SK-N-SH (cell line): ENCODE measurements at regions not wholly inside any gene's neighbourhood (a gene's known extent, or its start where the extent isn't known, plus 50 kb on each side); places are given as distances from the start of the nearest gene placed in this dataset.

ENCODE experiments used
- CTCF ChIA-PET: fragments of 300-600, 350-600 bp; formaldehyde crosslinking; extraction: SDS; loops from one replicate; lab custom pipeline; 2021; lab: Yijun Ruan, JAX
- POLR2A ChIA-PET: fragments of 350-600 bp; sonication (Branson Sonifier 250); formaldehyde crosslinking; extraction: SDS; loops from one replicate; lab custom pipeline; 2020; ENCODE audit warnings: antibody characterized with exemption, inconsistent platforms; lab: Yijun Ruan, JAX
- DNase-seq: peaks from one replicate; pipeline ENCODE4 v3.0.0; 2012
- H2AFZ ChIP-seq: fragments of 200-600 bp; sonication (generic); 2 replicates; pipeline ENCODE4 v1.8.1; 2016; ENCODE audit warnings: antibody characterized with exemption, mild to moderate bottlenecking, low read depth
- H3F3A ChIP-seq: fragments of 200-600 bp; sonication (generic); replicated peaks from 2 replicates; pipeline ENCODE3; 2016; ENCODE audit warnings: antibody characterized with exemption, mild to moderate bottlenecking; ENCODE audit not compliant: insufficient read depth
- H3K27ac ChIP-seq, 2 experiments: fragments of 200-500 bp in 1 of 2; fragments of 200-600 bp in 1 of 2; sonication (Bioruptor generic) in 1 of 2; sonication (generic), shearing (Covaris generic) in 1 of 2; 2 replicates each; pipeline versions ENCODE4 v1.5.1 to v1.6.1; 2014 to 2016; ENCODE audit warnings: low read depth in 2 of 2, inconsistent platforms in 1 of 2, low read length in 1 of 2, mild to moderate bottlenecking in 1 of 2, mixed read lengths in 1 of 2
- H3K27me3 ChIP-seq: fragments of 200-600 bp; sonication (generic), shearing (Covaris generic); 2 replicates; pipeline ENCODE4 v1.6.1; 2016; ENCODE audit warnings: mixed run types; ENCODE audit not compliant: insufficient read depth
- H3K36me3 ChIP-seq, 2 experiments: fragments of 200-500 bp in 1 of 2; fragments of 200-600 bp in 1 of 2; sonication (Bioruptor generic) in 1 of 2; sonication (generic) in 1 of 2; replicated peaks in 1 of 2; 2 replicates each; pipeline versions ENCODE3 to v1.5.1; 2014 to 2016; ENCODE audit warnings: low read length in 1 of 2, mild to moderate bottlenecking in 1 of 2; ENCODE audit not compliant: insufficient read depth in 2 of 2, control insufficient read depth in 1 of 2
- H3K4me1 ChIP-seq, 2 experiments: fragments of 200-500 bp in 1 of 2; fragments of 200-600 bp in 1 of 2; sonication (Bioruptor generic) in 1 of 2; sonication (generic), shearing (Covaris generic) in 1 of 2; 2 replicates each; pipeline versions ENCODE4 v1.5.1 to v1.6.1; 2014 to 2016; ENCODE audit warnings: low read depth in 1 of 2, low read length in 1 of 2, mixed run types in 1 of 2; ENCODE audit not compliant: insufficient read depth in 2 of 2, control insufficient read depth in 1 of 2
- H3K4me2 ChIP-seq: fragments of 200-600 bp; sonication (generic), shearing (Covaris generic); 2 replicates; pipeline ENCODE4 v1.6.1; 2017; ENCODE audit warnings: mixed run types
- H3K4me3 ChIP-seq, 2 experiments: fragments of 200-500 bp in 1 of 2; fragments of 200-600 bp in 1 of 2; sonication (Bioruptor generic) in 1 of 2; sonication (generic), shearing (Covaris generic) in 1 of 2; 2 replicates each; pipeline versions ENCODE4 v1.5.1 to v1.8.1; 2014 to 2016; ENCODE audit warnings: low read depth in 2 of 2, inconsistent platforms in 1 of 2, low read length in 1 of 2, mild to moderate bottlenecking in 1 of 2, mixed read lengths in 1 of 2, moderate library complexity in 1 of 2
- H3K79me2 ChIP-seq: fragments of 200-600 bp; sonication (generic); 2 replicates; pipeline ENCODE4 v1.8.1; 2017; ENCODE audit warnings: mild to moderate bottlenecking; ENCODE audit not compliant: insufficient read depth
- H3K9ac ChIP-seq: fragments of 200-600 bp; sonication (generic); 2 replicates; pipeline ENCODE4 v1.6.1; 2017; ENCODE audit warnings: mixed run types
- H3K9me2 ChIP-seq: fragments of 200-600 bp; sonication (generic); 2 replicates; pipeline ENCODE4 v1.6.1; 2017; ENCODE audit warnings: mixed run types
- H3K9me3 ChIP-seq: fragments of 200-600 bp; sonication (generic); 2 replicates; pipeline ENCODE4 v1.6.1; 2017; ENCODE audit warnings: mixed run types, mild to moderate bottlenecking, moderate library complexity
- H4K20me1 ChIP-seq: fragments of 200-600 bp; sonication (generic); 2 replicates; pipeline ENCODE4 v1.6.1; 2017; ENCODE audit warnings: mild to moderate bottlenecking, mixed run types; ENCODE audit not compliant: insufficient read depth
- CHD2 ChIP-seq: fragments of 150-350 bp; IDR thresholded peaks from 2 replicates; pipeline ENCODE4 v1.6.1; 2018; ENCODE audit warnings: low read length; ENCODE audit not compliant: partially characterized antibody
- ELF1 ChIP-seq: IDR thresholded peaks from 2 replicates; pipeline ENCODE4 v1.4.0; 2012
- FOXJ3 ChIP-seq: sonication (generic); formaldehyde crosslinking; IDR thresholded peaks from 2 replicates; pipeline ENCODE4 v1.5.1; 2020; ENCODE audit warnings: mild to moderate bottlenecking, missing genetic modification reagents
- FOXM1 ChIP-seq: IDR thresholded peaks from 2 replicates; pipeline ENCODE4 v1.4.0; 2012; ENCODE audit warnings: low read depth, mild to moderate bottlenecking
- MXI1 ChIP-seq: IDR thresholded peaks from 2 replicates; pipeline ENCODE4 v1.6.1; 2012; ENCODE audit warnings: mild to moderate bottlenecking, low read depth, low read length, improper control_type of control experiment
- NFIC ChIP-seq: IDR thresholded peaks from 2 replicates; pipeline ENCODE4 v1.4.0; 2012; ENCODE audit warnings: borderline replicate concordance
- PBX3 ChIP-seq: IDR thresholded peaks from 2 replicates; pipeline ENCODE4; 2012
- RCOR1 ChIP-seq: fragments of 150-350 bp; IDR thresholded peaks from 2 replicates; pipeline ENCODE4 v1.6.1; 2017; ENCODE audit warnings: antibody characterized with exemption, low read length
- SIN3A ChIP-seq: IDR thresholded peaks from 2 replicates; pipeline ENCODE4 v1.6.1; 2012; ENCODE audit warnings: low read depth, mild to moderate bottlenecking, low read length, moderate library complexity, borderline replicate concordance
- TAF1 ChIP-seq: IDR thresholded peaks from 2 replicates; pipeline ENCODE4 v1.6.1; 2012; ENCODE audit warnings: low read depth, mild to moderate bottlenecking, low read length, moderate library complexity, borderline replicate concordance
- USF1 ChIP-seq: IDR thresholded peaks from 2 replicates; pipeline ENCODE4 v1.4.0; 2012; ENCODE audit warnings: low read depth, borderline replicate concordance
- YY1 ChIP-seq: IDR thresholded peaks from 2 replicates; pipeline ENCODE4 v1.4.0; 2012; ENCODE audit warnings: low read depth, mild to moderate bottlenecking
- ZBTB33 ChIP-seq: IDR thresholded peaks from 2 replicates; pipeline ENCODE4 v1.4.0; 2012; ENCODE audit warnings: low read depth, borderline replicate concordance
- WGBS: methylation state at CpG from one replicate; pipeline ENCODE4 v1.1.6; 2017; ENCODE audit warnings: low lambda C conversion rate; 5-methylcytosine and 5-hydroxymethylcytosine counted together
- TF ChIP-seq, protein P1 (sequence below): IDR thresholded peaks from 2 replicates; pipeline ENCODE4 v1.6.1; 2012; ENCODE audit warnings: mild to moderate bottlenecking, low read depth, low read length, moderate library complexity
- TF ChIP-seq, protein P2 (sequence below): fragments of 150-350 bp; IDR thresholded peaks from 2 replicates; pipeline ENCODE4 v1.6.1; 2017; ENCODE audit warnings: antibody characterized with exemption, low read length, low read depth, borderline replicate concordance

DNA sequence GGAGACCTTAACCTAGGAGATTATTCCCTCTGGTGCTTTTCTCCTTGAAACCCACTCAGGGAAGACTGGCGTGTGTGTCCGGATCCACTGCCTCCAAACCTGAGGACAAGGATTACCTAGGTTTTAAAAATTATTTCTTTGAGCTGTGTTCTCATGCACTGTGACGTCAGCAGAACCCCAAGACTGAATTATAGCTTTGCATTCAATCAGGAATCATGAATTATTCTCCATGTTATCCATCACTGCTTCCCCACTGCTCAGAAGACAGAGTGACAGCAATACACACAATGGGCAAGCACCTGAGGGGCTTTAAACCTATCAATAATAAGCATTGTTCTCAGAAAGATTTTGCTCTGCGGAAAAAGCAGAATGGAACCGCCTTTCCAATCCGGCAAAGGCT, 253.2 kb upstream of the FOXD3 start:
- TF ChIP-seq FOXJ3 (no peak), TAF1 (no peak), MXI1 (no peak), ELF1 (no peak), SIN3A (no peak), RCOR1 (no peak), YY1 (no peak), FOXM1 (no peak), ZBTB33 (no peak), CHD2 (no peak), NFIC (no peak), USF1 (no peak), PBX3 (no peak)
- TF ChIP-seq, protein P1, sequence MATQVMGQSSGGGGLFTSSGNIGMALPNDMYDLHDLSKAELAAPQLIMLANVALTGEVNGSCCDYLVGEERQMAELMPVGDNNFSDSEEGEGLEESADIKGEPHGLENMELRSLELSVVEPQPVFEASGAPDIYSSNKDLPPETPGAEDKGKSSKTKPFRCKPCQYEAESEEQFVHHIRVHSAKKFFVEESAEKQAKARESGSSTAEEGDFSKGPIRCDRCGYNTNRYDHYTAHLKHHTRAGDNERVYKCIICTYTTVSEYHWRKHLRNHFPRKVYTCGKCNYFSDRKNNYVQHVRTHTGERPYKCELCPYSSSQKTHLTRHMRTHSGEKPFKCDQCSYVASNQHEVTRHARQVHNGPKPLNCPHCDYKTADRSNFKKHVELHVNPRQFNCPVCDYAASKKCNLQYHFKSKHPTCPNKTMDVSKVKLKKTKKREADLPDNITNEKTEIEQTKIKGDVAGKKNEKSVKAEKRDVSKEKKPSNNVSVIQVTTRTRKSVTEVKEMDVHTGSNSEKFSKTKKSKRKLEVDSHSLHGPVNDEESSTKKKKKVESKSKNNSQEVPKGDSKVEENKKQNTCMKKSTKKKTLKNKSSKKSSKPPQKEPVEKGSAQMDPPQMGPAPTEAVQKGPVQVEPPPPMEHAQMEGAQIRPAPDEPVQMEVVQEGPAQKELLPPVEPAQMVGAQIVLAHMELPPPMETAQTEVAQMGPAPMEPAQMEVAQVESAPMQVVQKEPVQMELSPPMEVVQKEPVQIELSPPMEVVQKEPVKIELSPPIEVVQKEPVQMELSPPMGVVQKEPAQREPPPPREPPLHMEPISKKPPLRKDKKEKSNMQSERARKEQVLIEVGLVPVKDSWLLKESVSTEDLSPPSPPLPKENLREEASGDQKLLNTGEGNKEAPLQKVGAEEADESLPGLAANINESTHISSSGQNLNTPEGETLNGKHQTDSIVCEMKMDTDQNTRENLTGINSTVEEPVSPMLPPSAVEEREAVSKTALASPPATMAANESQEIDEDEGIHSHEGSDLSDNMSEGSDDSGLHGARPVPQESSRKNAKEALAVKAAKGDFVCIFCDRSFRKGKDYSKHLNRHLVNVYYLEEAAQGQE, result no peak
- TF ChIP-seq, protein P2, sequence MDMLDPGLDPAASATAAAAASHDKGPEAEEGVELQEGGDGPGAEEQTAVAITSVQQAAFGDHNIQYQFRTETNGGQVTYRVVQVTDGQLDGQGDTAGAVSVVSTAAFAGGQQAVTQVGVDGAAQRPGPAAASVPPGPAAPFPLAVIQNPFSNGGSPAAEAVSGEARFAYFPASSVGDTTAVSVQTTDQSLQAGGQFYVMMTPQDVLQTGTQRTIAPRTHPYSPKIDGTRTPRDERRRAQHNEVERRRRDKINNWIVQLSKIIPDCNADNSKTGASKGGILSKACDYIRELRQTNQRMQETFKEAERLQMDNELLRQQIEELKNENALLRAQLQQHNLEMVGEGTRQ, result no peak
- no peaks in the 10 kb centered on the region; a peak in 1 of 4 replicates for H3K4me1 ChIP-seq
- H3K36me3 ChIP-seq, result no peaks in the 10 kb centered on the region
- H4K20me1 ChIP-seq, result no peaks in the 10 kb centered on the region
- H3K4me2 ChIP-seq, result no peak overlapping the region
- peaks cover 13% of the 10 kb centered on the region; the same call in 1 of the 2 replicates for H3K27me3 ChIP-seq
- no peaks in the 10 kb centered on the region for H3K9me2 ChIP-seq
- no peaks in the 10 kb centered on the region for H3K9me3 ChIP-seq
- H3K79me2 ChIP-seq, result no peaks in the 10 kb centered on the region
- H2AFZ ChIP-seq, result no peak overlapping the region
- no peak for DNase-seq
- H3F3A ChIP-seq, result no peaks in the 10 kb centered on the region
- no peak overlapping the region for H3K9ac ChIP-seq
- H3K27ac ChIP-seq, result no peak overlapping the region
- ChIA-PET POLR2A (no interaction called here), CTCF (no interaction called here)
- WGBS, result 65% methylated on average over 6 of the region's 6 CpGs
- no peak overlapping the region for H3K4me3 ChIP-seq
